Liver (tissue), 8 donors: ENCODE measurements at regions not wholly inside any gene's neighbourhood (a gene's known extent, or its start where the extent isn't known, plus 50 kb on each side); places are given as distances from the start of the nearest gene placed in this dataset.
A peak's percentile ranks its signal among the peaks of the same experiment; 100 is the strongest.

Source experiments
- DNase-seq: peaks from one replicate; pipeline ENCODE4 v3.0.0-alpha.2; 2017; ENCODE audit warnings: low spot score
- H3K27ac ChIP-seq, 2 donors: one replicate each; pipeline ENCODE4 v1.7.0; 2013; ENCODE audit warnings: inconsistent platforms in 2 of 2, low read length in 2 of 2, control low read depth in 1 of 2, low read depth in 1 of 2, mild to moderate bottlenecking in 1 of 2
- H3K27me3 ChIP-seq, 4 donors: one replicate each; pipeline versions ENCODE4 v1.6.1 to v1.7.0; 2013; ENCODE audit warnings: low read length in 3 of 4, inconsistent platforms in 1 of 4, mild to moderate bottlenecking in 1 of 4, moderate library complexity in 1 of 4; ENCODE audit not compliant: control insufficient read depth in 4 of 4, insufficient read depth in 4 of 4
- H3K36me3 ChIP-seq, 4 donors: one replicate each; pipeline versions ENCODE4 v1.6.1 to v1.7.0; 2013; ENCODE audit warnings: low read length in 3 of 4, mild to moderate bottlenecking in 3 of 4, low read depth in 1 of 4, moderate library complexity in 1 of 4; ENCODE audit not compliant: control insufficient read depth in 4 of 4, insufficient read depth in 3 of 4
- H3K4me1 ChIP-seq, 4 donors: one replicate each; pipeline versions ENCODE4 v1.6.1 to v1.7.0; 2013; ENCODE audit warnings: low read length in 3 of 4, mild to moderate bottlenecking in 3 of 4, moderate library complexity in 1 of 4; ENCODE audit not compliant: control insufficient read depth in 4 of 4, insufficient read depth in 4 of 4
- H3K4me3 ChIP-seq, 3 donors: one replicate each; pipeline versions ENCODE4 v1.6.1 to v1.7.0; 2013; ENCODE audit warnings: low read length in 3 of 3, control low read depth in 1 of 3, low read depth in 1 of 3, mild to moderate bottlenecking in 1 of 3
- H3K9ac ChIP-seq, 2 donors: one replicate each; pipeline ENCODE4 v1.7.0; 2013; ENCODE audit warnings: low read length in 2 of 2, mild to moderate bottlenecking in 2 of 2, moderate library complexity in 2 of 2, control low read depth in 1 of 2, low read depth in 1 of 2
- H3K9me3 ChIP-seq, 4 donors: one replicate each; pipeline versions ENCODE4 v1.6.1 to v1.7.0; 2013; ENCODE audit warnings: low read length in 3 of 4; ENCODE audit not compliant: control insufficient read depth in 4 of 4
- EGR1 ChIP-seq, 2 donors: IDR thresholded peaks; 2 replicates each; pipeline ENCODE4 v1.6.1; 2016 to 2018; ENCODE audit warnings: antibody characterized with exemption in 2 of 2, low read depth in 2 of 2
- FOXA1 ChIP-seq: IDR thresholded peaks from 2 replicates; pipeline ENCODE4 v1.6.1; 2016; ENCODE audit warnings: antibody characterized with exemption
- FOXA2 ChIP-seq: IDR thresholded peaks from 2 replicates; pipeline ENCODE4 v1.6.1; 2016; ENCODE audit warnings: antibody characterized with exemption
- HNF4A ChIP-seq, 2 donors: conservative IDR thresholded peaks; 2 replicates each; pipeline ENCODE4 v1.6.1; 2016; ENCODE audit warnings: antibody characterized with exemption in 2 of 2, mild to moderate bottlenecking in 2 of 2
- HNF4G ChIP-seq: IDR thresholded peaks from 2 replicates; pipeline ENCODE4 v1.6.1; 2016; ENCODE audit warnings: antibody characterized with exemption
- JUND ChIP-seq, 2 donors: IDR thresholded peaks; 2 replicates each; pipeline ENCODE4 v1.6.1; 2016; ENCODE audit warnings: antibody characterized with exemption in 2 of 2
- RAD21 ChIP-seq, 2 donors: IDR thresholded peaks; 2 replicates each; pipeline ENCODE4 v1.6.1; 2016; ENCODE audit warnings: antibody characterized with exemption in 2 of 2, mild to moderate bottlenecking in 2 of 2
- RXRA ChIP-seq, 2 donors: IDR thresholded peaks; 2 replicates each; pipeline ENCODE4 v1.6.1; 2017 to 2018; ENCODE audit warnings: antibody characterized with exemption in 2 of 2, mild to moderate bottlenecking in 1 of 2
- SP1 ChIP-seq: IDR thresholded peaks from 2 replicates; pipeline ENCODE4 v1.6.1; 2018; ENCODE audit warnings: antibody characterized with exemption, mild to moderate bottlenecking
- TAF1 ChIP-seq: conservative IDR thresholded peaks from 2 replicates; pipeline ENCODE4 v1.6.1; 2016; ENCODE audit warnings: antibody characterized with exemption, mild to moderate bottlenecking
- YY1 ChIP-seq: IDR thresholded peaks from 2 replicates; pipeline ENCODE4 v1.6.1; 2016; ENCODE audit warnings: antibody characterized with exemption, mild to moderate bottlenecking
- WGBS: extraction: QIAGEN DNeasy Blood & Tissue Kit; methylation state at CpG from one replicate; pipeline ENCODE4 v1.1.7; 2013; 5-methylcytosine and 5-hydroxymethylcytosine counted together
- TF ChIP-seq, protein P1 (sequence below): IDR thresholded peaks from 2 replicates; pipeline ENCODE4 v1.6.1; 2016; ENCODE audit warnings: antibody characterized with exemption
- TF ChIP-seq, protein P2 (sequence below): fragments of 150-350 bp; IDR thresholded peaks from 2 replicates; pipeline ENCODE4 v1.5.1; 2017; ENCODE audit warnings: improper control_type of control experiment, low read depth, low read length; ENCODE audit not compliant: missing input control
- TF ChIP-seq, protein P3 (sequence below): IDR thresholded peaks from 2 replicates; pipeline ENCODE4 v1.6.1; 2016; ENCODE audit warnings: antibody characterized with exemption
- TF ChIP-seq, protein P4 (sequence below): IDR thresholded peaks from 2 replicates; pipeline ENCODE4 v1.6.1; 2016; ENCODE audit warnings: antibody characterized with exemption
- donor health status: healthy.
- donor health status: healthy.
- donor health status: healthy.
- donor health status: healthy.
- donor health status: healthy.

DNA sequence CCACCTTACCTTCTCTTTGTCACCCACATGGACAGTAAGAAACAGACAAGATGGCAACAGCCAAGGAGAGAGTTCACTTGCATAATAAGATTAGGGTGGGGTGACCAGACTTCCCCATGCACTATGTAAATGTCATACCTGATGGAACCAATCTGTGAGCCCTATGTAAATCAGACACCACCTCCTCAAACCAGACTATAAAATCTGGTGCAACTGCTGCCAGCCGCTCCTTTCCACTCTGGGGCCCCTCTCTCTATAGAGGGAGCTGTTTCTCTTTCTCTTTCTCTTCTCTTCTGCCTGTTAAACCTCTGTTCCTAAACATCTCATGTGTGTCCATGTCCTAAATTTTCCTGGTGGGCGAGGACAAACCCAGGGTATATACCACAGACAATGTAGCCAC is 405.5 kb upstream of the CNTN4 start:
- 88% methylated on average over 2 of the region's 2 CpGs for WGBS
- peaks cover 0 to 3% (median 2%) of the 10 kb centered on the region in 4 donors for H3K4me1 ChIP-seq
- H3K27me3 ChIP-seq, result no peaks in the 10 kb centered on the region
- no peak for DNase-seq
- no peaks in the 10 kb centered on the region for H3K9me3 ChIP-seq
- TF ChIP-seq, protein P1, sequence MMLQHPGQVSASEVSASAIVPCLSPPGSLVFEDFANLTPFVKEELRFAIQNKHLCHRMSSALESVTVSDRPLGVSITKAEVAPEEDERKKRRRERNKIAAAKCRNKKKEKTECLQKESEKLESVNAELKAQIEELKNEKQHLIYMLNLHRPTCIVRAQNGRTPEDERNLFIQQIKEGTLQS, result no peak
- no peak for TF ChIP-seq EGR1 (IDR thresholded peaks at IDR 0.05; ENCODE audit: low read depth in 2 of 2)
- TF ChIP-seq YY1, result no peak
- no peak for TF ChIP-seq RAD21 (IDR thresholded peaks at IDR 0.05)
- TF ChIP-seq FOXA1, result no peak
- H3K9ac ChIP-seq, result no peak overlapping the region
- H3K27ac ChIP-seq, result no peak overlapping the region
- H3K4me3 ChIP-seq, result no peak overlapping the region
- no peaks in the 10 kb centered on the region for H3K36me3 ChIP-seq

DNA sequence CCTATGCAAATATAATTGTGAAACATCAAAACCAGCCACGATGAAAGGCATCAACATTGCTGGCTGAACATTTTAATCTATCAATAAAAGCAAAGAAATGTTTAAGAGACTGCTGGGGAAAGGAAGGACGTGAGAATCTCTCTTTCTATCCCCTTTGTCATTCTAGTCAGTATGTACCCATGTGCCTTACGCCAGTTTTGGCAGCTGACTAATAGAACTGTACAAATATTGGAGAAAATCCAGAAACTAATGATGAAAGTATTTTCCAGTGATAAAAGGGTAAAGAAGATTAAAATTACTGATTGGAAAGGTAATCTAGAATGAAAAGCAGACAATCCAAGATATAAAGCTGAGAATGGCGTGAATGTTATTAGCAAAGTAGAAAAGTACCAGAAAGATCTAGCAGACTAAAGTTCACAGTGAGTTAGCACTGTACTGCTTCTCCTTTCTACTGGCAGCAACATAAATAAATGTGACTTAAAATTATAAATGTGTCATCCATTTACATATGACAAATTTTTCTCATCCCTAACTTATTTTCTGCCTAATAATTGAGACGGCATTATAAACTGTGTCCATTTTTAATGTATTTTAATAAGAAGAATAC is 401.9 kb upstream of the CNTN4 start:
- Histone ChIP-seq H3K9ac (no peak overlapping the region), H3K27me3 (no peaks in the 10 kb centered on the region), H3K9me3 (no peaks in the 10 kb centered on the region), H3K4me3 (no peak overlapping the region), H3K4me1 (peaks cover 0 to 3% (median 2%) of the 10 kb centered on the region in 4 donors), H3K27ac (no peak overlapping the region), H3K36me3 (no peaks in the 10 kb centered on the region)
- no peak for DNase-seq
- TF ChIP-seq SP1 (no peak), YY1 (peak; percentile 27), EGR1 (IDR thresholded peaks at IDR 0.05; ENCODE audit: low read depth in 2 of 2) (no peak), RAD21 (IDR thresholded peaks at IDR 0.05) (peak in 1 of 2 donors; percentile 8), FOXA2 (no peak), HNF4A (conservative IDR thresholded peaks at IDR 0.05) (peak in 1 of 2 donors; percentile 37)
- TF ChIP-seq, protein P2, sequence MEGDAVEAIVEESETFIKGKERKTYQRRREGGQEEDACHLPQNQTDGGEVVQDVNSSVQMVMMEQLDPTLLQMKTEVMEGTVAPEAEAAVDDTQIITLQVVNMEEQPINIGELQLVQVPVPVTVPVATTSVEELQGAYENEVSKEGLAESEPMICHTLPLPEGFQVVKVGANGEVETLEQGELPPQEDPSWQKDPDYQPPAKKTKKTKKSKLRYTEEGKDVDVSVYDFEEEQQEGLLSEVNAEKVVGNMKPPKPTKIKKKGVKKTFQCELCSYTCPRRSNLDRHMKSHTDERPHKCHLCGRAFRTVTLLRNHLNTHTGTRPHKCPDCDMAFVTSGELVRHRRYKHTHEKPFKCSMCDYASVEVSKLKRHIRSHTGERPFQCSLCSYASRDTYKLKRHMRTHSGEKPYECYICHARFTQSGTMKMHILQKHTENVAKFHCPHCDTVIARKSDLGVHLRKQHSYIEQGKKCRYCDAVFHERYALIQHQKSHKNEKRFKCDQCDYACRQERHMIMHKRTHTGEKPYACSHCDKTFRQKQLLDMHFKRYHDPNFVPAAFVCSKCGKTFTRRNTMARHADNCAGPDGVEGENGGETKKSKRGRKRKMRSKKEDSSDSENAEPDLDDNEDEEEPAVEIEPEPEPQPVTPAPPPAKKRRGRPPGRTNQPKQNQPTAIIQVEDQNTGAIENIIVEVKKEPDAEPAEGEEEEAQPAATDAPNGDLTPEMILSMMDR, result no peak
- TF ChIP-seq, protein P3, sequence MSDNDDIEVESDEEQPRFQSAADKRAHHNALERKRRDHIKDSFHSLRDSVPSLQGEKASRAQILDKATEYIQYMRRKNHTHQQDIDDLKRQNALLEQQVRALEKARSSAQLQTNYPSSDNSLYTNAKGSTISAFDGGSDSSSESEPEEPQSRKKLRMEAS, result peak; percentile 17
- 33% methylated on average over 5 of the region's 5 CpGs for WGBS

DNA sequence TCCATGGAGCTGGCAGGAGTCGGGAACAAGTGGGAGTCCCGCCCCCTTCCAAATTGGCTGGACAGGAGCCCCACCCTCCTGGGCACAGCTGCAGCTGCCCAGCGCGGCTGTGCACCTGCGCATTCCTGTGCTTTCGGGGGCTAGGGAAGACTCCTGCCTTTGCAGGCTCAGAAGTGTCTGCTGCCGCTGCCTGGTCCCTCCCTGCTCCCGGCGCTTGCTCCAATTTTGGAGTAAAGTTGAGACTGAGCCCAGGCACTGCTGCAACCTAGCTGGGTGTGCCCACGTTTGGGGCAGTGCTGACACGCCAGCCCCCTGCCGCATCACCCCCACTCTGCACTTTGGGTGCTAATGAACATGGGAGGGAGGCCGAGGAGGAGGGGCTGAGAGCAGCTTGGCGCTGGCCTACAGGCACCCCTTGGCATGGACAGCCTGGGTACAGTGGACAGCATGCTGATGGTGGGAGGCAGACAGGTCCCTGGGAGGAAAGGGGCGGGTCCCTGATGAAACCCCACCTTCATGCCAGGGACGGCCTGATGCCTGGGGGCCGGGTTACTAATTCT is 399.2 kb upstream of the CNTN4 start:
- no peak overlapping the region for H3K27ac ChIP-seq
- no peak overlapping the region for H3K4me3 ChIP-seq
- H3K9ac ChIP-seq, result no peak overlapping the region
- H3K36me3 ChIP-seq, result no peaks in the 10 kb centered on the region
- H3K9me3 ChIP-seq, result no peaks in the 10 kb centered on the region
- 88% methylated on average over 17 of the region's 17 CpGs for WGBS
- DNase-seq, result no peak
- H3K4me1 ChIP-seq, result no peaks in the 10 kb centered on the region
- TF ChIP-seq, protein P4, sequence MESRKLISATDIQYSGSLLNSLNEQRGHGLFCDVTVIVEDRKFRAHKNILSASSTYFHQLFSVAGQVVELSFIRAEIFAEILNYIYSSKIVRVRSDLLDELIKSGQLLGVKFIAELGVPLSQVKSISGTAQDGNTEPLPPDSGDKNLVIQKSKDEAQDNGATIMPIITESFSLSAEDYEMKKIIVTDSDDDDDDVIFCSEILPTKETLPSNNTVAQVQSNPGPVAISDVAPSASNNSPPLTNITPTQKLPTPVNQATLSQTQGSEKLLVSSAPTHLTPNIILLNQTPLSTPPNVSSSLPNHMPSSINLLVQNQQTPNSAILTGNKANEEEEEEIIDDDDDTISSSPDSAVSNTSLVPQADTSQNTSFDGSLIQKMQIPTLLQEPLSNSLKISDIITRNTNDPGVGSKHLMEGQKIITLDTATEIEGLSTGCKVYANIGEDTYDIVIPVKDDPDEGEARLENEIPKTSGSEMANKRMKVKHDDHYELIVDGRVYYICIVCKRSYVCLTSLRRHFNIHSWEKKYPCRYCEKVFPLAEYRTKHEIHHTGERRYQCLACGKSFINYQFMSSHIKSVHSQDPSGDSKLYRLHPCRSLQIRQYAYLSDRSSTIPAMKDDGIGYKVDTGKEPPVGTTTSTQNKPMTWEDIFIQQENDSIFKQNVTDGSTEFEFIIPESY, result no peak
- TF ChIP-seq RAD21 (IDR thresholded peaks at IDR 0.05), result no peak
- TF ChIP-seq JUND (IDR thresholded peaks at IDR 0.05), result no peak
- TF ChIP-seq, protein P3, result no peak
- no peak for TF ChIP-seq RXRA (IDR thresholded peaks at IDR 0.05)
- TF ChIP-seq FOXA2, result no peak
- TF ChIP-seq EGR1 (IDR thresholded peaks at IDR 0.05; ENCODE audit: low read depth in 2 of 2), result no peak
- no peak for TF ChIP-seq SP1
- TF ChIP-seq HNF4A (conservative IDR thresholded peaks at IDR 0.05), result no peak
- TF ChIP-seq HNF4G, result no peak
- TF ChIP-seq TAF1, result no peak
- H3K27me3 ChIP-seq, result no peaks in the 10 kb centered on the region
